ENCODE measurements at regions not wholly inside any gene's neighbourhood (a gene's known extent, or its start where the extent isn't known, plus 50 kb on each side); places are given as distances from the start of the nearest gene placed in this dataset.

- TF ChIP-seq TCF7L2 (IDR thresholded peaks at IDR 0.05; ENCODE audit: low read depth, low read length) (no peak), CTCF (IDR thresholded peaks at IDR 0.05) (no peak), REST (IDR thresholded peaks at IDR 0.05; ENCODE audit: insufficient read depth in 1 of 2, low read depth in 2 of 2, low read length in 1 of 2) (no peak), POLR2AphosphoS5 (IDR thresholded peaks at IDR 0.05; ENCODE audit: low read depth, low read length) (no peak), SIN3A (IDR thresholded peaks at IDR 0.05; ENCODE audit: borderline replicate concordance, insufficient read depth, low read depth, low read length) (no peak)
- ChIA-PET CTCF (no interaction called here), POLR2A (no interaction called here)
- Histone ChIP-seq H3K4me3 (ENCODE audit: low read depth in 2 of 2, low read length in 2 of 2) (no peak overlapping the region), H3K27ac (ENCODE audit: low read length) (no peak overlapping the region), H3K36me3 (ENCODE audit: control insufficient read depth, insufficient read depth, low read length) (no peaks in the 10 kb centered on the region), H3K9me3 (ENCODE audit: control insufficient read depth, insufficient read depth, low read depth, low read length) (no peaks in the 10 kb centered on the region), H3K27me3 (ENCODE audit: control insufficient read depth, insufficient read depth, low read length) (no peaks in the 10 kb centered on the region), H3K4me1 (ENCODE audit: control insufficient read depth, insufficient read depth, low read length) (no peaks in the 10 kb centered on the region)
- in situ Hi-C loops (cut with HindIII; ENCODE audit: low pct_unique_long_range_greater_than_20kb, low sequenced_read_pairs), result no loop called here
- BruUV-seq (replicated peaks), result no TSS peak
- intact Hi-C loops (cut with micrococcal nuclease; ENCODE audit: unreplicated experiment), result no loop called here
- no peak for DNase-seq (ENCODE audit: low read depth, low spot score)
- no peak for ATAC-seq
These were observed 186.5 kb downstream of the NHLRC3 start for GRCh38 chr13:39224671-39225240.

- in situ Hi-C loops (cut with HindIII; ENCODE audit: low pct_unique_long_range_greater_than_20kb, low sequenced_read_pairs), result no loop called here
These were observed 187.6 kb downstream of the NHLRC3 start for GRCh38 chr13:39225860-39226259.

More at GRCh38 chr13:39225860-39226259, 187.6 kb downstream of the NHLRC3 start:
- no TSS peak for BruUV-seq (replicated peaks)
- intact Hi-C loops (cut with micrococcal nuclease; ENCODE audit: unreplicated experiment), result no loop called here
- no peaks in the 10 kb centered on the region for H3K36me3 ChIP-seq (ENCODE audit: control insufficient read depth, insufficient read depth, low read length)
- H3K27ac ChIP-seq (ENCODE audit: low read length), result no peak overlapping the region
- ATAC-seq, result no peak
- ChIA-PET CTCF (no interaction called here), POLR2A (no interaction called here)
- no peak for DNase-seq (ENCODE audit: low read depth, low spot score)
- no peaks in the 10 kb centered on the region for H3K4me1 ChIP-seq (ENCODE audit: control insufficient read depth, insufficient read depth, low read length)
- no peaks in the 10 kb centered on the region for H3K9me3 ChIP-seq (ENCODE audit: control insufficient read depth, insufficient read depth, low read depth, low read length)
- no peak overlapping the region for H3K4me3 ChIP-seq (ENCODE audit: low read depth in 2 of 2, low read length in 2 of 2)
- no peaks in the 10 kb centered on the region for H3K27me3 ChIP-seq (ENCODE audit: control insufficient read depth, insufficient read depth, low read length)
- TF ChIP-seq POLR2AphosphoS5 (IDR thresholded peaks at IDR 0.05; ENCODE audit: low read depth, low read length), result no peak
- TF ChIP-seq SIN3A (IDR thresholded peaks at IDR 0.05; ENCODE audit: borderline replicate concordance, insufficient read depth, low read depth, low read length), result no peak
- TF ChIP-seq TCF7L2 (IDR thresholded peaks at IDR 0.05; ENCODE audit: low read depth, low read length), result no peak
- TF ChIP-seq REST (IDR thresholded peaks at IDR 0.05; ENCODE audit: insufficient read depth in 1 of 2, low read depth in 2 of 2, low read length in 1 of 2), result no peak
- TF ChIP-seq CTCF (IDR thresholded peaks at IDR 0.05), result no peak
